ENCODE measurements at regions not wholly inside any gene's neighbourhood (a gene's known extent, or its start where the extent isn't known, plus 50 kb on each side); places are given as distances from the start of the nearest gene placed in this dataset.

DNA sequence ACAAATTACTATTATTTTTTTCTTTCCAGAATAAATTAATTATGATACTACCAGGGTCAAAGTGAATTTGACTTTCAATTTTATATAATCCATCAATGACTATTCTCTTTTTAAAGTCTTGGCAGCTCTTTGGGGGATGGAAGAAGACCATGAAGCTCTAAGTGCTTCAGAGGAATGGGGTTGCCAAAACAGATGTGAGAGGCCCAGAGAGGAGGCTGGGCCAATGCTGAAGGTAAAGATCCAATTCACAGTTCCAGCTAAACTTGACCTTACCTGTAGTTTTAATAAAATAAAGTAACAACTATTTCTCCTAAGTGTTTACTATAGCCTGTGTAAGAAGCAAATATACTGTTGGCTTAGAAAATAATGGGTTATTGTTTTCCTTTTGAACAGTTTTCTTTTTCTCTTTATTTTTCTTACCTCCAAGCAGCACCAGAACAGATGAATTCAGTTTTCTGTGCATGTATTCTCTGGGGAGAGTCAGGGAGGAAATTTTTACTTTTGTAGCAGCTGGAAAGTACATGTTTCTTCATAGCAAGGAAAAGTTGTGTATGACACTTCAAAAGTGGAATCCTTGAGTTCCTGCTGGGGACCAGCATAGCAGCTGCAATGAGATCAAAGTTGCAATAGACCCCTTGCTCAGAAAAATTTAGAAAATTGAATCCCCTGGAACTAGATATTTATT, 104.9 kb downstream of the CEP44 start:
- TF ChIP-seq, protein P1, sequence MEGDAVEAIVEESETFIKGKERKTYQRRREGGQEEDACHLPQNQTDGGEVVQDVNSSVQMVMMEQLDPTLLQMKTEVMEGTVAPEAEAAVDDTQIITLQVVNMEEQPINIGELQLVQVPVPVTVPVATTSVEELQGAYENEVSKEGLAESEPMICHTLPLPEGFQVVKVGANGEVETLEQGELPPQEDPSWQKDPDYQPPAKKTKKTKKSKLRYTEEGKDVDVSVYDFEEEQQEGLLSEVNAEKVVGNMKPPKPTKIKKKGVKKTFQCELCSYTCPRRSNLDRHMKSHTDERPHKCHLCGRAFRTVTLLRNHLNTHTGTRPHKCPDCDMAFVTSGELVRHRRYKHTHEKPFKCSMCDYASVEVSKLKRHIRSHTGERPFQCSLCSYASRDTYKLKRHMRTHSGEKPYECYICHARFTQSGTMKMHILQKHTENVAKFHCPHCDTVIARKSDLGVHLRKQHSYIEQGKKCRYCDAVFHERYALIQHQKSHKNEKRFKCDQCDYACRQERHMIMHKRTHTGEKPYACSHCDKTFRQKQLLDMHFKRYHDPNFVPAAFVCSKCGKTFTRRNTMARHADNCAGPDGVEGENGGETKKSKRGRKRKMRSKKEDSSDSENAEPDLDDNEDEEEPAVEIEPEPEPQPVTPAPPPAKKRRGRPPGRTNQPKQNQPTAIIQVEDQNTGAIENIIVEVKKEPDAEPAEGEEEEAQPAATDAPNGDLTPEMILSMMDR (IDR thresholded peaks at IDR 0.05), result no peak
- TF ChIP-seq EZH2 (IDR thresholded peaks at IDR 0.05), result no peak
